ENCODE measurements at regions not wholly inside any gene's neighbourhood (a gene's known extent, or its start where the extent isn't known, plus 50 kb on each side); places are given as distances from the start of the nearest gene placed in this dataset.

DNA sequence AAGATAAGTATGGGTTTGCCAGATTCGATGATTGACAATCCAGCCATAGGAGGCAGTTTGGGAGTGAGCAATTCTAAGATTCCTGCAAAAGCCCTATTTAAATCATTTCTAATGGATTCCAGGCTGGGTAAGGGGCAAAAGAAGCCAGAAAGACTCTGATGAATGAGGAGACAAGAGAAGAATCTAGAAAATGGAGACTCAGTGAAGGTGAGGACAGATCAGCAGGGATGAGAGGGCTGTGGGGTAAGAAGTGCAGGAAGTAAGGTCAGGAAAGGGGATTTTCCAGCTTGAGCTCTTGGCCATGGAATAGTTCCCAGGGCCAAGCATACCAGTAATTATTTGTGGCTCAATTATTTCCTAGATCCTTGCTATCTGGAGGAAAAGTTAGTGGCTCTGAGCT lies 87.3 kb downstream of the TMX1 start:
- no peak overlapping the region for H3K27ac ChIP-seq (ENCODE audit: low read length)
- no peak overlapping the region for H3K4me2 ChIP-seq (ENCODE audit: low read depth, low read length, poor library complexity, severe bottlenecking)
- DNase-seq = no peak
- H2AFZ ChIP-seq (ENCODE audit: low read length) = no peak overlapping the region
- no peaks in the 10 kb centered on the region for H3K36me3 ChIP-seq (ENCODE audit: insufficient read depth, low read length)
- H3K9ac ChIP-seq (ENCODE audit: low read length) = no peak overlapping the region
- H3K4me3 ChIP-seq (ENCODE audit: low read length) = no peak overlapping the region
- H4K20me1 ChIP-seq (ENCODE audit: insufficient read depth, low read depth, low read length) = no peaks in the 10 kb centered on the region
- no peaks in the 10 kb centered on the region for H3K79me2 ChIP-seq (ENCODE audit: low read length)
- H3K27me3 ChIP-seq (ENCODE audit: low read length) = no peaks in the 10 kb centered on the region
- H3K9me2 ChIP-seq (replicated peaks; ENCODE audit: insufficient read depth, low read length) = no peaks in the 10 kb centered on the region
- H3K4me1 ChIP-seq (ENCODE audit: low read length) = peaks cover 21% of the 10 kb centered on the region
- no peaks in the 10 kb centered on the region for H3K9me3 ChIP-seq (ENCODE audit: low read length)

GRCh38 chr14:51328064-51328771 lies 88.2 kb downstream of the TMX1 start:
- H3K27me3 ChIP-seq (ENCODE audit: low read length) = no peaks in the 10 kb centered on the region
- no peak overlapping the region for H2AFZ ChIP-seq (ENCODE audit: low read length)
- no peak for DNase-seq
- no peak overlapping the region for H3K9ac ChIP-seq (ENCODE audit: low read length)
- H3K79me2 ChIP-seq (ENCODE audit: low read length) = no peaks in the 10 kb centered on the region
- H3K9me3 ChIP-seq (ENCODE audit: low read length) = no peaks in the 10 kb centered on the region
- H3K36me3 ChIP-seq (ENCODE audit: insufficient read depth, low read length) = no peaks in the 10 kb centered on the region
- H3K9me2 ChIP-seq (replicated peaks; ENCODE audit: insufficient read depth, low read length) = no peaks in the 10 kb centered on the region
- no peak overlapping the region for H3K27ac ChIP-seq (ENCODE audit: low read length)
- H3K4me1 ChIP-seq (ENCODE audit: low read length) = peaks cover 24% of the 10 kb centered on the region
- no peaks in the 10 kb centered on the region for H4K20me1 ChIP-seq (ENCODE audit: insufficient read depth, low read depth, low read length)
- no peak overlapping the region for H3K4me2 ChIP-seq (ENCODE audit: low read depth, low read length, poor library complexity, severe bottlenecking)
- no peak overlapping the region for H3K4me3 ChIP-seq (ENCODE audit: low read length)

- no peaks in the 10 kb centered on the region for H3K79me2 ChIP-seq (ENCODE audit: low read length)
- H3K4me1 ChIP-seq (ENCODE audit: low read length) = peaks cover 24% of the 10 kb centered on the region
- H3K9ac ChIP-seq (ENCODE audit: low read length) = no peak overlapping the region
- H3K9me3 ChIP-seq (ENCODE audit: low read length) = no peaks in the 10 kb centered on the region
- no peaks in the 10 kb centered on the region for H3K9me2 ChIP-seq (replicated peaks; ENCODE audit: insufficient read depth, low read length)
- no peak overlapping the region for H3K27ac ChIP-seq (ENCODE audit: low read length)
- H3K36me3 ChIP-seq (ENCODE audit: insufficient read depth, low read length) = no peaks in the 10 kb centered on the region
- no peaks in the 10 kb centered on the region for H3K27me3 ChIP-seq (ENCODE audit: low read length)
- no peak overlapping the region for H2AFZ ChIP-seq (ENCODE audit: low read length)
- no peak overlapping the region for H3K4me3 ChIP-seq (ENCODE audit: low read length)
- H3K4me2 ChIP-seq (ENCODE audit: low read depth, low read length, poor library complexity, severe bottlenecking) = no peak overlapping the region
- DNase-seq = no peak
- H4K20me1 ChIP-seq (ENCODE audit: insufficient read depth, low read depth, low read length) = no peaks in the 10 kb centered on the region
Observed at GRCh38 chr14:51328772-51329353, 88.8 kb downstream of the TMX1 start.

GRCh38 chr14:51331486-51332367 lies 91.7 kb downstream of the TMX1 start:
- Histone ChIP-seq H3K27me3 (ENCODE audit: low read length) (no peaks in the 10 kb centered on the region), H3K4me1 (ENCODE audit: low read length) (peaks cover 24% of the 10 kb centered on the region), H2AFZ (ENCODE audit: low read length) (no peak overlapping the region), H3K9me3 (ENCODE audit: low read length) (no peaks in the 10 kb centered on the region), H3K36me3 (ENCODE audit: insufficient read depth, low read length) (no peaks in the 10 kb centered on the region), H3K27ac (ENCODE audit: low read length) (no peak overlapping the region), H4K20me1 (ENCODE audit: insufficient read depth, low read depth, low read length) (no peaks in the 10 kb centered on the region), H3K4me2 (ENCODE audit: low read depth, low read length, poor library complexity, severe bottlenecking) (peak overlapping the region; percentile 39), H3K9me2 (replicated peaks; ENCODE audit: insufficient read depth, low read length) (no peaks in the 10 kb centered on the region), H3K9ac (ENCODE audit: low read length) (no peak overlapping the region), H3K79me2 (ENCODE audit: low read length) (no peaks in the 10 kb centered on the region), H3K4me3 (ENCODE audit: low read length) (no peak overlapping the region)
- DNase-seq = peak; percentile 47

DNA sequence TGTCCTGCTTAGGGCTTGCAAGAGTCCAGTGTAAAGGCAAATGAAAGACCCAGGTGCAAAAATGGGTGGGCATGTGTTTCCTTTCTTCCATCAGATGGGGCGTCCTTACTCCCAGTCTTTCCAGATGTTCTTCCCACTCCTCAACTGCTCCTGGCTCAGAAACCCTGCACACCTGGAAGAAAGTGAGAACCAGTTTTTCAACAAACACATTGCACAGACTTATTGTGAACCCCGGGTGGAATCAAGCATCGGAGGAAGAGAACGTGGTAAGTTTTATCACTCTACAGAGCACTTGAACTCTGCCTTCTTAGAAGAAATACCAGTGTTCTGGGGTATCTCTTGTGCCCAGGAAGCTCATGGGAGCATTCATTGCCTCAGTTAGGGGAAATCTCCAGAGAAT lies 93.3 kb downstream of the TMX1 start:
- Histone ChIP-seq H3K9me2 (replicated peaks; ENCODE audit: insufficient read depth, low read length) (no peaks in the 10 kb centered on the region), H3K27ac (ENCODE audit: low read length) (no peak overlapping the region), H3K9ac (ENCODE audit: low read length) (no peak overlapping the region), H3K4me2 (ENCODE audit: low read depth, low read length, poor library complexity, severe bottlenecking) (no peak overlapping the region), H3K27me3 (ENCODE audit: low read length) (no peaks in the 10 kb centered on the region), H4K20me1 (ENCODE audit: insufficient read depth, low read depth, low read length) (no peaks in the 10 kb centered on the region), H3K4me1 (ENCODE audit: low read length) (peaks cover 24% of the 10 kb centered on the region), H3K4me3 (ENCODE audit: low read length) (no peak overlapping the region), H2AFZ (ENCODE audit: low read length) (no peak overlapping the region), H3K36me3 (ENCODE audit: insufficient read depth, low read length) (no peaks in the 10 kb centered on the region), H3K9me3 (ENCODE audit: low read length) (no peaks in the 10 kb centered on the region), H3K79me2 (ENCODE audit: low read length) (no peaks in the 10 kb centered on the region)
- DNase-seq = no peak

DNA sequence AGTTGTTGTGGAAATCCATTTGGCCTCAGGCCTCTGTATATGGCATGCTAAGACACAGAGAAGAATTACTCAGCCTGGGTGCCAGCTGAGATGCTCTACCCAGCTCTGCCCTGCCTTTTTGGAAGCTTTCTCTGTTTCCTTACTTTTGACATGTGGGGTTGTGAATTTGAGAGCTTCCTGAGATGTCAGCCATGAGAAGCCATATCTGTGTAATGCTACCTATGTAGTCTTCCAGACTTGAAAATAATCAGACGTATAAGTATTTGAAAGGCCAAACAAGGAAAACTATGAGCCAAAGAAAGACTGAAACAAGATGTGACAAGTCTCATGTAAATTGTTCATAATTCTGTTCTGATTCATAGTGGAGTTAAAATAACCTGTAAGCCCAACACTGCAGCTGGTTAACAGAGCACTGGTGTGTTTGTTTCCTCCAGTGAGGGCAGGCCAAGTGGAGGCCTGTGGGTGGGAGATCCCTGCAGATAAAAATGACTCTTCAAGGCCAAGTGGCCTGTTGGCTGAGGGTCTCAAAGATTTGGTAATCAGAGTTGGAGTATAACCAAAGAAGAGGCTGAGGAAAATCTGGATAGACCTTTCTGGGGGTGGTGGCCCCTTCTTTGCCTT lies 94.0 kb downstream of the TMX1 start:
- Histone ChIP-seq H3K9me2 (replicated peaks; ENCODE audit: insufficient read depth, low read length) (no peaks in the 10 kb centered on the region), H3K36me3 (ENCODE audit: insufficient read depth, low read length) (no peaks in the 10 kb centered on the region), H3K79me2 (ENCODE audit: low read length) (no peaks in the 10 kb centered on the region), H4K20me1 (ENCODE audit: insufficient read depth, low read depth, low read length) (no peaks in the 10 kb centered on the region), H3K27ac (ENCODE audit: low read length) (no peak overlapping the region), H3K27me3 (ENCODE audit: low read length) (no peaks in the 10 kb centered on the region), H3K4me2 (ENCODE audit: low read depth, low read length, poor library complexity, severe bottlenecking) (no peak overlapping the region), H3K4me1 (ENCODE audit: low read length) (peaks cover 24% of the 10 kb centered on the region), H3K9ac (ENCODE audit: low read length) (no peak overlapping the region), H3K9me3 (ENCODE audit: low read length) (no peaks in the 10 kb centered on the region), H3K4me3 (ENCODE audit: low read length) (no peak overlapping the region), H2AFZ (ENCODE audit: low read length) (no peak overlapping the region)
- no peak for DNase-seq

- Histone ChIP-seq H3K4me2 (ENCODE audit: low read depth, low read length, poor library complexity, severe bottlenecking) (no peak overlapping the region), H2AFZ (ENCODE audit: low read length) (no peak overlapping the region), H3K4me1 (ENCODE audit: low read length) (peaks cover 24% of the 10 kb centered on the region), H3K4me3 (ENCODE audit: low read length) (no peak overlapping the region), H3K27ac (ENCODE audit: low read length) (no peak overlapping the region), H4K20me1 (ENCODE audit: insufficient read depth, low read depth, low read length) (no peaks in the 10 kb centered on the region), H3K9ac (ENCODE audit: low read length) (no peak overlapping the region), H3K36me3 (ENCODE audit: insufficient read depth, low read length) (no peaks in the 10 kb centered on the region), H3K9me3 (ENCODE audit: low read length) (no peaks in the 10 kb centered on the region), H3K27me3 (ENCODE audit: low read length) (no peaks in the 10 kb centered on the region), H3K79me2 (ENCODE audit: low read length) (no peaks in the 10 kb centered on the region), H3K9me2 (replicated peaks; ENCODE audit: insufficient read depth, low read length) (no peaks in the 10 kb centered on the region)
- DNase-seq = no peak
Observed at GRCh38 chr14:51334566-51334965, 94.5 kb downstream of the TMX1 start.

- DNase-seq = no peak
- Histone ChIP-seq H3K27me3 (ENCODE audit: low read length) (no peaks in the 10 kb centered on the region), H3K4me2 (ENCODE audit: low read depth, low read length, poor library complexity, severe bottlenecking) (no peak overlapping the region)
Observed at GRCh38 chr14:51335531-51335930, 95.5 kb downstream of the TMX1 start.

More at GRCh38 chr14:51335531-51335930, 95.5 kb downstream of the TMX1 start:
- Histone ChIP-seq H3K4me3 (ENCODE audit: low read length) (no peak overlapping the region), H3K9me3 (ENCODE audit: low read length) (no peaks in the 10 kb centered on the region), H3K9me2 (replicated peaks; ENCODE audit: insufficient read depth, low read length) (no peaks in the 10 kb centered on the region), H3K36me3 (ENCODE audit: insufficient read depth, low read length) (no peaks in the 10 kb centered on the region), H3K79me2 (ENCODE audit: low read length) (no peaks in the 10 kb centered on the region), H3K4me1 (ENCODE audit: low read length) (peaks cover 22% of the 10 kb centered on the region), H4K20me1 (ENCODE audit: insufficient read depth, low read depth, low read length) (no peaks in the 10 kb centered on the region), H3K9ac (ENCODE audit: low read length) (no peak overlapping the region), H2AFZ (ENCODE audit: low read length) (no peak overlapping the region), H3K27ac (ENCODE audit: low read length) (no peak overlapping the region)
